ENCODE measurements at regions not wholly inside any gene's neighbourhood (a gene's known extent, or its start where the extent isn't known, plus 50 kb on each side); places are given as distances from the start of the nearest gene placed in this dataset.

DNA sequence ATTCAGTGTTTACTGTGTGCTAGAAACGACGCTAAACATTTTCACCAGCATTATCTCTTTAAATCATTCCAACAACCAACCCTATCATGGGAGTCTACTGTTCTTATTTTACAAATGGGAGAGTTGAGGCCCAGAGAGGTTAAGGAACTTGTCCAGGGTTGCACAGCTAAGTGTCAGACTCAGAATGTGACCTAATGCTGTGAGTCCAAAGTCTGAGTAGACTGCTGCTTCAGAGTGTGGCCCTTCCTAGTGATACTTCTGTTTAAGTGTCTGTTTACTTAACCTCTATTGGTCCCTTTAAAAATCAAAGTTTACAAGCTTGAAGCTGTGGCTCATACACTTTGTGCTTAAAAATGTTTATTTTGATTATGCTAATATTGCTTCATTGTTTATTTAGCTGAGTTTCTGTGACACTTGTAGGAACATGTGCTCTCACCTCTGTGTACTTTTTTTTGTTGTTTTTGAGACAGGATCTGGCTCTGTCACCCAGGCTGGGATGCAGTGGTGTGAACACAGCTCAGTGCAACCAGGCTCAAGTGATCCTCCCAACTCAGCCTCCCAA is 84.4 kb upstream of the SYPL1 start:
- ATAC-seq: no peak

DNA sequence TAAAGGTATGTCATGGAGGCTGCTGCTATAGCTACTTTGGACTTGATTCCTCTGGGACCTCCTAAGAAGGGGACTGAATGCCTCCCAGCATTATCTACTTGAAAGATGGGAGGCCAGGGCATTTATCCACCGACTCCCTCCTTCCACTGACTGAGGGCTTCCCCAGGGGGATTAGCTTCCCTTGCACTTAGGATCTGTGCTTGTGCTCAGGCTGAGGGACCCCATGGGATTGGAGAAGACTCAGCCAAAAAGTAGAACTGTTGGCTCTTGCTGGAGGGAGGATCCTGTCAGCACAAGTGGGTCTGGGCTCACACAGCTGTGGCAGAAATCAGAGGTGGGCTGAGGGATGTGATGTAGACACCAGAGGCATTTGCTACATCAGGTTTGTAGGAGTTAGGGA is 81.5 kb upstream of the SYPL1 start:
- no peak for ATAC-seq

DNA sequence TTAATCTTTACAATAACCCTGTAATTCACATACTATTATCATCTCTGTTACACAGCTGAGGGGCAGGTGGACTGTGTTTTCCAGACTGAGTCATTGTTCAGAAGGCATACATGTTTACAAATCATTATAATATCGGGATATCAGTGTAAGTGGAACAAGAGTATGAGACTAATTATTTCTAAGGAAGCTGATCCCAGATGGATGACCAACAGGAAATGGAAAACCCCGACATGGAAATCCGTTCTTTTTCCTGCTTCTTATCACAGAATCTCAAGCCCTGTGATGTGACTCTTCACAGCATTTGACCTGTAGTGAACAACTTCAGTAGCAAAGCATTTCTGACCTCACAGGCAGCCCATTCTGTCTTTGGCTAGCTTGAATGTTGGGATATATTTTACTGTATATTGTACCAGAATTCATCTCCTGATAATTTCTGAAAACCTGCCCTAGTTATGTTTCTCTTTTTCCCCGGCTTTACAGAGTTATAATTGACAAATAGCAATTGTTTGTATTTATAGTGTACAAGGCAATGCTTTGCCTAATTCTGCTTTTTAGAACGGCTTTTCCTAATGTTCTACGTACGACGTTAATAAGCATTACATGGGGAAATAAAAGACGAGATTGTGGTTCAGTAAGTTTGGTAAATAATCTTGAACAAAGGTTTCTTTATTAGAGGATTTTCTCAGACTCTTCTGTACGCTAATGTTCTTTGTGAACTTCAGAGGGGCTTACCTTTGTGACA is 78.6 kb upstream of the SYPL1 start:
- ATAC-seq: no peak

DNA sequence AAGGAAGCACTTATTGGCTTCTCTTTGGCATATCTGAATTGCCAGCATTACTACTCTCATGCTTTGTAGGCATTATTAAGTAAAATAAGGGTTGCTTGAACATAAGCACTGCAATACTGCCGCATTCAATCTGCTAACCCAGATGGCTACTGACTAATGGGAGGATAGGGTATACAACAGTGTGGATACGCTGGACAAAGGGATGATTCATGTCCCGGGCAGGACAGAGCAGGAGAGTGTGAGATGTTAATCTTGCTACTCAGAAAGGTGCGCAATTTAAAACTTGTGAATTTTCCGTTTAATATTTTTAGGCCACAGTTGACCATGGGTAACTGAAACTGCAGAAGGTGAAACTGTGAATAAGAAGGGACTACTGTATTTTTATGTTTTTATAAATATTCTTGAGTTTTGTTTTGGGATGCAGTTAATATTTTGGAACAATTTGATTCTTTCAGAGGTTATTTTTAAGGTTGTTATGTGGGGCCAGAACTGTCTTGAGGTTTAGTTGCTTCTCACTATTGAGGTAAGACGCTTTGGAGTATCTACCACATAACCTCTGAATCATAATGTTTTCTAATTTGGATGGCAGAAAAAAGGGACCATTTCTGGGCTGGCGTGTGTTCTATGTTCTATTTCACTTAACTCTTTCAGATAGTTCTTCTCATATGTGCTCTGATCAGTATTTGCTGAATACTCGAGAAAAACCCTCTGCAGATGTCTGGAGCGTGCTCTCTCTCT is 75.7 kb upstream of the SYPL1 start:
- ATAC-seq: no peak

DNA sequence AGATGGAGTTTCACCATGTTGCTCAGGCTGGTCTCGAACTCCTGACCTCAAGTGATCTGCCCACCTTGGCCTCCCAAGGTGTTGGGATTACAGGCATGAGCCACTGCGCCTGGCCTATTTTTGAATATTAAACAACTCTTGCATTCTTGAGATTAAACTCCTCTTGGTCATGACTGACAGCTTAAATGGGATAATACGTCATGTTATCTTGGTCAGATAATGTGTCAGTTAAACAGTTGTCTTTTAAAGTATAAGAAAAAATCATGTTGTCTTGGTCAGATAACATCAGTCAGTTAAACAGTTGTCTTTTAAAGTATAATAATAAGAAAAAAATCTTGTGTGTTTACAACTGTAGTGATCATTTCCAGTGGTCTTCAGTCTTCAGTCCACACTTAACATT is 73.6 kb upstream of the SYPL1 start:
- ATAC-seq: no peak

DNA sequence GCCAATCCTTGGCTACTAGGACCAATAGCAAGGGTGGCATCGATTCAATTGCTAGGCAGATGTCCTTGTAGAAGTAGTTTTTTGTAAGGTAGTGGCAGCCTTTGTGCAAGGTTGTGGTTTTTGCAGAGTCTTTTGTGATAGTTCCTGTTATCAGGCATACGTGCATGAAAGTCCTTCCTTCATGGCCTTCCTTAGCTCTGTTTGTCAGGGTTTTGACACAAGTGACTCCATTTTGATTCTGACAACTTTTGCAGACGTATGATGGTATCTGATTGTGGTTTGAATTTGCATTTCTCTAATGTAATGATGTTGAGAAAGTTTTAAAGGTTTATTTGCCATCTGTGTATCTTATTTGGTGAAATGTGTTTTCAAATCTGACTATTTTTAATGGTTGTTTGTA is 71.8 kb upstream of the SYPL1 start:
- ATAC-seq: no peak

DNA sequence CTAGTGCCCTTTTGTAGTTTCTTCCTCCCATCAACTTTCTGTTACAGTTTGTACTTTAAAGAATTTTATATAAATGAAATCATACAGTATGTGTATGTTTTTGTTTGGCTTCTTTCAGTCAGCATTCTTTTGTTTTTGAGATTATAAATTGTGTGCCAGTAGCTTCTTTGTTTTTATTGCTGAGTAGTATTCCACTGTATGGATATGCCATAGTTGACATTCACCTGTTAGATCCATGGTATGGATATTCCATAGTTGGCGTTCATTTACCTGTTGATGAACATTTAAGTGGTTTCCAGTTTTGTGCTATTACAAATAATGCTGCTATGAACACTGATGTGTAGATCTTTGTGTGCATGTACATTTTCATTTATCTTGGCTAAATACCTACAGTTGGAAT is 70.8 kb upstream of the SYPL1 start:
- ATAC-seq: no peak

DNA sequence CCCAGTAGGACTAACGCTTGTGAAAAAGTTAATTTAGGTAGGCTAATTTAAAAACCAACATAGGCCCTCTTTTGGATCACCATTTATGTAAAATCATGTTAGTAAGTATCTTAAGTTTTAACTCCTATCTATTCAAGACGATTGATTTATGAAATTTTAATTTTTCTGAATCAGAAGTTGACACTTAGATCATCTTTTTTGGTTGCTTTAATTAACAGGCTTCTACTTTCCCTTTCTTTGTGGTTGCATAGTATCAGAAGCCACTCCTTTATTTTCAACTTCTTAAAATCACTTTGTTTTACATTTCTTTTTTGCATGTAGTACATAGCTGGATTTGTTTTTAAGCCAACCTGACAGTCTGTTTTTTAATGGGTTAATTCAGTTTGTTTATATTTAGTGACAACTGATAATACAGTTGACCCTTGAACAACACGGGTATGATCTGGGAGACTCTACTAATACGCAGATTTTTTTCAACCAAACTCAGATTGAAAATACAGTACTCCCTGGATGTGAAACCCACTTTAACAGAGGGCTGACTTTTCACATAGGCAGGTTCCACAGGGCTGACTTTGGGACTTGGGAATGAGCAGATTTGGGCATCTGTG is 69.7 kb upstream of the SYPL1 start:
- no peak for ATAC-seq

DNA sequence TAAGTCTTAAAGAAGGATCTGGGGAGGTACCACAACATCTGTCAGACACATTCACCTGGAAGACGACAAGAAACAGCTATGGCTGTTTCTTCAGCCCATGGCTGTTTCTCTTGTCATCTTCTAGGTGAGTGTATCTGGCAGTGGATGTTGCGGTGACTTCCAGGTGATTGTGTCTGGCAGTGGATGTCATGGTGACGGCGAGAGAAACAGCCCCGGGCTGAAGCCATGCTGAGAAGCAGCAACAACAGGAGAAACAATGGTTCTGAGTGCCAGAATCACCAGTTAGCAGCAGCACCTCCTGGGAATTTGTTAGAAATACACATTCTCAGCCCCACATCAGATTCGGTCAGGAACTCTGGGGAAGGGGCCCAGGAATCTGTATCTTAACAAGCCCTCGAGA is 68.6 kb upstream of the SYPL1 start:
- no peak for ATAC-seq

DNA sequence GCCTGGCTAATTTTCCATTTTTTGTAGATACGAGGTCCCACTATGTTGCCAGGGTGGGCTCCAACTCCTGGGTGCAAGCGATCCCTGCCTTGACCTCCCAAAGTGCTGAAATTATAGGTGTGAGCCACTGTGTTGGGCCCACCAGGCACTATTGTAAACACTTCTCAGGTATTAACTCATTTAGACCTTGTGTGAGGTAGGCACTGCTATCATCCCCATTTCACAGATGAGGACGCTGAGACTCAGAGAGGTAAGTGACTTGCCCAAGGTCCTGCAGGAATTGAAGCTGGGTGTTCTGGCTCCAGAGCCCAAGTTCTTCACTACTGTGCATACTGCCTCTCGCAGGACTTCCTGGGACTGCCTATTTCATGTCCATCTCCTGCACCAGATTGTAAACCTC is 67.1 kb upstream of the SYPL1 start:
- no peak for ATAC-seq

DNA sequence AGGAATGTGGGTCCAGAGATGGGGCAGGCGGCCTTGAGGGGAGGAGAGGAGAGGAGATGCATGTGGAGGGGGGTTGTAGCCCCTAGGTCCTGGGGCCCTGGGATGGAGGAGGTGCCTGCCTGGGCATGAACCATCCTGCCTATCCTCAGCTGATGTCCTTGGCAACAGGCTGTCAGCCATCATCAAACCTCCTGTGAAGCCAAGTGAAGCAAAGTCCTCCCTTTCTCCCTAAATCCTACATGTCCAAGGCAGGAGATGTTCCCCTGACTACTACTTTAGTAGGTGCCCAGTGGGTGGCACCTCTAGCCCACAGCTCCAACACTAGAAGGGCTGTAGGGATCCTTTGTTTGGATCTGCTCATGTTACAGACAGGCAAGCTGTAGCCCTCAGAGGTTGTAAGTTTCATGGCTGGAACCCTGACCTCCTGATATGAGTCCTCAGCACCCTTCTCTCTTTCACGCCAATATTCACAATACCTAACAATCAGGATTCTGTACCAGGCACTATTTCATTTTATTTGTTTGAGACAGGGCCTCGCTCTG is 66.6 kb upstream of the SYPL1 start:
- ATAC-seq: no peak

DNA sequence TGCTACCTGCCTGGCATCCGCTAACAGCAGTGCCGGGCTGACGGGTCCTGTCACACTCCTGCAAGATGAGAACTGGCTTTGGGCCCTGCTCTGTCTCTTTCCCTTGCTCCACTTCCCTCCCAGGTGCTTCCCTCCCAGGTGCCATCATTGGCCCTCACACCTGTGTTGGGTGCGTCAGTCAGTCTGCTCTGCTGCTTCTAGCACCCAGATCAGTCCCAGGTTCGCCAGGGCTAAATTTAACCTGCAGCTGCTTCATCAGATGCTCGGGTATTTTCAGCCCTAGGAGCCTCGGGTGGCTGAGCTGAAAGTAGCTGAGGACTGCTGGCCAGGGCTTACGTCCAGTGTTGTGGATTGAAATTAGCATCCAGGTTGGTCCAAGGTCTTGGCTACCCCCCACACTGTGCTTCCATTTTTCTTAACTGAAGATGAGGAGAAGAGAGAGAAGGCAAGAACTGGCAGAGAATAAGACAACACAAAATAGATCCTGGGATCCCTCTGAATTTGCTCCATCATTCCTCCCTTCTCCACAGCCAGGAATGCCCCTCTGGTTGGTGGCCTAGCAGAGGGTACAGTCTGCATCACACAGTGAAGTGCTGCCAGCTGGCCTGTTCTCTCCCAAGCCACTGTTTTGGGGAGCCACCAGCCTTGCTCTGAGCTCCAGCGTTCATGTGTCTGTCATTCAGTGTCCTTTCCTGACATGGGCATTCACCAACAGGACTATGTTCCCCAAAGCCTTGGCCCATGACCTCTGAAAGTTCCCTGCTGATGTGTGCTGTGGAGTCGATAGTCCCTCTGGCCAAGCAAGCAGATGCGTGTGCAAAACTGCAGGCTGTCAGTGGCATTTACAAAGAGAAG is 65.9 kb upstream of the SYPL1 start:
- no peak for ATAC-seq

DNA sequence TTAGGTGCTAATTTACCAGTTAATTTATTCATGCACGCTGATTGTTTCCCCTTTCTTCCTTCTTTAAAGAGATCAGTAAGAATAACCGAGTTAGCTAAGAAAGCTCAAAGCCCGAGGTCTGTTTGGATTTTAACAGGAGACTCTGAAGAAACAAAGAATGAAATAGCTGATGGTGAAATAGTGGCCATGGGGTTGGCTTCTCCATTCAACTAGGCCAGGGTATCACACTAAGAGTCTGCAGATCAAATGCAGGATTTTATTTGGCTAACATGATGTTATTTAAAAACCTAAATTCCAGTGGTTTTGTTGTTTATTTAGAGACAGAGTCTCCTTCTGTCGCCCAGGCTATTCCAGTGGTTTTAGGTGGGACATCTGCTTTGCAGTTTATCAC is 65.2 kb upstream of the SYPL1 start:
- ATAC-seq: no peak

DNA sequence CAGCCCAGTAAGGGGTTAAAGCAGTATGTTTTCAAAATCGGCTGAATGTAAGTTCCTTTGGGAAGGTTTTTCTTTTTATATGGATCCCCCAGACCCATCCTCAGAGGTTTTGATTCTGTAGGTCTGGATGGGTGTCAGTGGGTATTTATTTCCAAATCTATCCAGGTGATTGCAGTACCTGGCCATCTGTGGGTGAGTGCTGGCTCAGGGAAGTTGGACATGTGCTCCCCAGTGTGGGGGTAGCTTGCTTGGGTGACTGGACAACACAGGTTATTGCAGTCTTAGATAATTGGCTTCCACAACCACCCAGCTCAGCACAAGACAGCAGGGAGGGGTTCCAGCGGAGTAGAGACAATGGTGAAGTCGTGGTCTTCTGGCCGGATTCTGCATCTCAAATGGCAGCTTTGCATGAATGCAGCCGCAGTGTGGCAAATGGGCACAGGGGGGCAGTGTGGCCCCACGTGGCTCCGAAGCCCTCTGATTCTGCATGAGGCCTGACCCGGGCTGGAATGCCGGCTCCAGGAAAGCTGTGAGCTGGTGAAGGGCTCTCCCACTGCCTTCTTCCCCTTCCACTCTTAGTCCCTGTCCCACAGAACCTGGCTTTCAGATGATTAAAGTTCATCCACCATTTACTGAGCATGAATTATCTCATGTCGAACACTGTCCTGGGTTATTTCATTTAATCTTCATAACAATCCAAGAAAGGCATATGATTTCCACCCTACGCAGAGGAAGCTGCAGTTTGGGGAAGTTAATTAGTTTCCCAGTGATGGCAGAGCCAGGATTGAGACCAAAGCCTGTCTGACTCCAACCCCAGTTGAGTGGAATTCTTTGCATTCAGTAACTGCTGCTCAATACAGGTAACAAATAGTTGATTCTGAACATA is 64.5 kb upstream of the SYPL1 start:
- peak; percentile 61 to 73 for ATAC-seq

DNA sequence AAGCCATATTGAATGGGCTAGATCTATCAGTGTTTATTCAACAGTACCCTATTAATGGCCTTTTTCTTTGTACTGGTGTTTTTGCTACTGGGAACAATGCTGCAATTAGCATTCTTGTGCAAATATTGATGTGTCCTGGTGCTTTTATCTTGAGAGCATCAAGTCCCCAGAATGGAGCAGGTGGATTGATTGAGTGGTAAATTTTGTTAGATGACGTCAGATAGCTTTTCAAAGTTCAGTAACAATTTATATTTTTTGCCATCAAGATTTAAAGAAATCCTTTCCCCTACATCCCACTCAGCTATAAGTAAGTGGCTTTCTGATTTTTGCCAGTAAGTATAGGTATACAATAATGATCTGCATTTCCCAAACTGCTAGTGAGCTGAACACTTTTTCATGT is 63.4 kb upstream of the SYPL1 start:
- no peak for ATAC-seq

DNA sequence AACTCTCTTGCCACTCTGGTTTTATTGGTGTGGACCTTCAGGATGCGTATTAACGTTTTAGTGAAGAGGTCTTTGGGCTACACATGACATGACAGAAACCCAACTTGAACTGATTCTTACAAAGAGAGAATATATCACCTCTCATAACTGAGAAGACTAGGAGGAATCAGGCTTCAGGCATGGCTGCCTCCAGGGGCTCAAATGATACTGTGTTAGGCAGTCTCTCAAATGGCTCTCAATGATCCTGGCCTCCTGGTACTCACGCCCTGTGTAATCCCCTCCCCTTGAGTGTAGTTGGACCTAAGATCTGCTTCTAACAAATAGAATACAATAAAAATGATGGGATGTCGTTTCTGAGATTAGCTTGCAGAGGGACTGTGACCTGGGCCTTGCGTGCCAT is 58.5 kb upstream of the SYPL1 start:
- no peak for ATAC-seq

DNA sequence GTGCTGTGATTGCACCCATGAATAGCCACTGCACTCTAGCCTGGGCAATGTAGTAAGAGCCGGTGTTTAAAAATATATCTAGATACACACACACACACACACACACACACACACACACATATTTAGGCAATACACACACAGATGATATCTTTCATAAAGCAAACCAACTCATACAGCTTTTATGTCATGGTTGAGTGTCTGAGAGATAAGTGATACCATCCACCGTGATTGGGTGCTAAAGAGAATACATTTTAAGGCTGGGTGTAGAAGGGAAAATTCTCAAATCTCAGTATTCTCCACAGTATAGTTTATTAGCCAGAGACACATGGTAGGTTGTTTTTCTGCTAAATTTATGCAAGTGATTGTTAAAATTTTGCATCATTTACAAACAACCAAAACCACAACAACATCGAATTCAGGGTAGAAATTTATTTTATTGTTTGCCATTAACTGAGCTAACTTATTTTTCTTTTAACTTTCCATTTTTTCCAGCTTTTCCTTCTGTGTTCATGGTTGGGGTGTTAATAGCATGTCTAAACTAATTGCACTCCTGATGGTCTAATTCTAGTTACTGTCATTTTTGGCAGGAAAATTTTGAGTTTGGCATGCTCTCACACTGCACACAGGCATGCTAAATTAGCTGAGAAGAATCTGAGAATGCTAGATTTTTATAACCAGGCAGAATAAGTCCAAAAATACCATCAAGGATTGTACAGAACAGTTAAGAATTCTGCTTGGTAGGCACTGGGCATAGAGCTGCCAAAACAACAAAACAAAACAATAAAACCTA is 57.9 kb upstream of the SYPL1 start:
- ATAC-seq: no peak

DNA sequence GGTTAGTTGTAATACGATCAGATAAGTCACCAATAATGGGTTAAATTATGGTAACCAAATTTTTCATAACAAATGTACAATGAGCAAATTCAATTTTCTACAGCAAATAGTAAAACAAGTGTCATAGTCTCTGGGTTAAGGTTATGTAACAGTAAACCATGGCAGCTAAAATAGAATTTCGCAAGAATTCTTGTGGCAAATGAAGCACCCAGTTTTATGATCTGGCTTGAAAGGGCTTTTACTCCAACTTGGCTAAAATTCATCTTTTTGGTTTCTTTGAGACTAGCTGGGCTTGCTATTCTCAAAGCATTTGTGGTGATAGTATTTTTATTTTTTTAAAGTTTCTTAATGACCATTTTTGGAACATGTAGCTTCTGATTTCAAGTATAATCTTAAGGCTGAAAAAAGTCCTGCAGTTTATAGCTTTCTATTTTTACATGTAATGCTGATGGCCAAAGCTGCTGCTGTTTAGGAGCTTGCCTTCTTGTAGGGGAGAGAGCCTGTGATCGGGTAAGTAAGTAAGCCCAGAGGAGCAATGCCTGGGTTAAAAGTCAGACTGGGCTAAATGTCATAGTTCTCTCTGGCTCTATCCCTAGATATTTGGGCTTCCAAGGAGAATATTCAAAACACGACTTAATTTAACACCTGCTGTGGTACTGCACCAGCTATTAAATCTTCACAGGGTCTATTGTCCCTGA is 55.5 kb upstream of the SYPL1 start:
- ATAC-seq: no peak

DNA sequence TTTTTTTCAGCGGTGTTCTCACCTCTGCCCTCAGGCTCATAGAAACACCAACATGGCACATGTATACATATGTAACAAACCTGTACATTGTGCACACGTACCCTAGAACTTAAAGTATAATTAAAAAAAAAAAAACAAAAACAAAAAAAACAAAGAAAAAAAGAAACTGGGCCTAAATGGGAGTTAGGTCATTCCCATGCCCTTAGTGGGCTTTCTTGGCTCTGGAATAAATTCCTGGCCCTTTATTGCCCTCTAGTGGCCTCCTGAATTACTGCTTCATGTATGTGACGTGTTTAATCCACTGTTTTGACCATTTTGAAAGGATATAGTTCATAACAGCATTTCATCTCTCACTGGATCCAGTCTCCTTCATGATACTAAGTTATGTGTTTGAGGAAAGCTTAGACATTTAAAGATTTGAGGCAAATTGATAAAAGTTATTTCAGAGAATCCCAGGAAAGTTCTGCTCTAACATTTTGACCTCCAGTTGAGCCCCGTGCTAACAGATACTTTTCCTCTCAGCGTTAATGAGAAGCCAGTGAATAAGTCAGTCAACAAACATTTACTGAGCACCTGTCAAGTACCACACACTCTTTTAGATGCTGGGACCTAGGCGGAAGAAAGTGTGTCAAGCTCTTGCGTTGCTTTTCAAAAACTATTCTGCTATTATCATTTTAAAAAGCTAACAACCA is 54.7 kb upstream of the SYPL1 start:
- no peak for ATAC-seq
